Thoracic aorta (tissue), 2 donors: ENCODE measurements at regions not wholly inside any gene's neighbourhood (a gene's known extent, or its start where the extent isn't known, plus 50 kb on each side); places are given as distances from the start of the nearest gene placed in this dataset.

ENCODE experiments used
- ATAC-seq: fragments of 150-250 bp; one replicate; pipeline ENCODE4 v1.8.0; 2017; ENCODE audit warnings: low read depth; ENCODE audit not compliant: insufficient number of reproducible peaks, low FRiP score
- DNase-seq: peaks from one replicate; pipeline ENCODE4 v3.0.0-alpha.2; 2020; ENCODE audit warnings: low spot score
- H3K27ac ChIP-seq, 2 donors: fragments of 200-600 bp; sonication (generic); 1 replicate in 1 of 2; 2 replicates in 1 of 2; pipeline ENCODE4 v1.5.1; 2016; ENCODE audit warnings: mild to moderate bottlenecking in 2 of 2, moderate library complexity in 2 of 2
- H3K27me3 ChIP-seq: fragments of 200-600 bp; sonication (generic); replicated peaks from 2 replicates; pipeline ENCODE4 v1.6.0; 2016; ENCODE audit warnings: mild to moderate bottlenecking; ENCODE audit not compliant: insufficient read depth
- H3K36me3 ChIP-seq: fragments of 200-600 bp; sonication (generic); one replicate; pipeline ENCODE4 v1.5.1; 2016
- H3K4me1 ChIP-seq, 2 donors: fragments of 200-600 bp; sonication (generic); 1 replicate in 1 of 2; 2 replicates in 1 of 2; pipeline versions ENCODE4 v1.5.1 to v1.6.0; 2016; ENCODE audit warnings: low read depth in 2 of 2, mild to moderate bottlenecking in 1 of 2; ENCODE audit not compliant: control insufficient read depth in 1 of 2
- H3K4me3 ChIP-seq: fragments of 200-600 bp; sonication (generic); 2 replicates; pipeline ENCODE4 v1.5.1; 2016; ENCODE audit warnings: mild to moderate bottlenecking
- H3K9me3 ChIP-seq: fragments of 200-600 bp; sonication (generic); 2 replicates; pipeline ENCODE4 v1.5.1; 2016
- CTCF ChIP-seq: fragments of 200-600 bp; sonication (generic); IDR thresholded peaks from one replicate; pipeline ENCODE4 v1.5.1; 2019; ENCODE audit warnings: antibody characterized with exemption

GRCh38 chr13:77443511-77443910 is 92.0 kb upstream of the SCEL start:
- Histone ChIP-seq H3K9me3 (no peaks in the 10 kb centered on the region), H3K4me1 (no peaks in the 10 kb centered on the region), H3K4me3 (no peak overlapping the region), H3K36me3 (no peaks in the 10 kb centered on the region), H3K27ac (no peak overlapping the region), H3K27me3 (no peaks in the 10 kb centered on the region)
- no peak for DNase-seq
- ATAC-seq, result no peak
- no peak for TF ChIP-seq CTCF

- ATAC-seq (no peak), DNase-seq (no peak)
- Histone ChIP-seq H3K4me1 (no peaks in the 10 kb centered on the region), H3K36me3 (no peaks in the 10 kb centered on the region), H3K9me3 (no peaks in the 10 kb centered on the region), H3K27me3 (no peaks in the 10 kb centered on the region), H3K4me3 (no peak overlapping the region), H3K27ac (no peak overlapping the region)
- no peak for TF ChIP-seq CTCF
Observed at GRCh38 chr13:77437267-77437666, 98.2 kb upstream of the SCEL start.

- H3K9me3 ChIP-seq, result no peaks in the 10 kb centered on the region
- H3K27me3 ChIP-seq, result no peaks in the 10 kb centered on the region
- H3K27ac ChIP-seq, result no peak overlapping the region
- no peak for TF ChIP-seq CTCF
- H3K36me3 ChIP-seq, result no peaks in the 10 kb centered on the region
- H3K4me1 ChIP-seq, result no peaks in the 10 kb centered on the region
- H3K4me3 ChIP-seq, result no peak overlapping the region
- no peak for ATAC-seq
- DNase-seq, result no peak
Observed at GRCh38 chr13:77434289-77434688, 101.2 kb upstream of the SCEL start.

GRCh38 chr13:77431449-77431848 is 104.1 kb upstream of the SCEL start:
- Histone ChIP-seq H3K36me3 (no peaks in the 10 kb centered on the region), H3K27me3 (no peaks in the 10 kb centered on the region), H3K9me3 (no peaks in the 10 kb centered on the region), H3K4me1 (no peaks in the 10 kb centered on the region), H3K27ac (no peak overlapping the region), H3K4me3 (no peak overlapping the region)
- no peak for TF ChIP-seq CTCF
- ATAC-seq (no peak), DNase-seq (no peak)

GRCh38 chr13:77430377-77430951 is 103.6 kb upstream of the MYCBP2 start:
- H3K9me3 ChIP-seq, result no peaks in the 10 kb centered on the region
- DNase-seq (no peak), ATAC-seq (no peak)
- H3K27ac ChIP-seq, result no peak overlapping the region
- H3K4me1 ChIP-seq, result no peaks in the 10 kb centered on the region
- no peaks in the 10 kb centered on the region for H3K27me3 ChIP-seq
- no peak for TF ChIP-seq CTCF
- no peaks in the 10 kb centered on the region for H3K36me3 ChIP-seq
- no peak overlapping the region for H3K4me3 ChIP-seq
